RWPE2 (cell line): ENCODE measurements at regions not wholly inside any gene's neighbourhood (a gene's known extent, or its start where the extent isn't known, plus 50 kb on each side); places are given as distances from the start of the nearest gene placed in this dataset.

Experiments used
- ATAC-seq: fragments of 200-7000 bp; cut with Tn5 transposase; 3 replicates; pipeline ENCODE4 v1.9.1; 2021; ENCODE audit warnings: low read depth
- DNase-seq: peaks from one replicate; pipeline ENCODE4 v3.0.0-alpha.2; 2020; ENCODE audit warnings: low spot score
- H3K27ac ChIP-seq: fragments of 450-650 bp; 2 replicates; pipeline ENCODE4 v1.5.1; 2017; ENCODE audit warnings: mild to moderate bottlenecking; ENCODE audit not compliant: poor library complexity, severe bottlenecking
- H3K27me3 ChIP-seq: fragments of 250-450 bp; sonication (Bioruptor Pico); 2 replicates; pipeline ENCODE4 v1.5.1; 2021; ENCODE audit warnings: mild to moderate bottlenecking, moderate library complexity; ENCODE audit not compliant: insufficient read depth, poor library complexity, severe bottlenecking
- H3K36me3 ChIP-seq: fragments of 250-450 bp; sonication (Bioruptor Pico); 2 replicates; pipeline ENCODE4 v1.5.1; 2020; ENCODE audit warnings: low read depth, mild to moderate bottlenecking, moderate library complexity
- H3K4me1 ChIP-seq: fragments of 250-450 bp; sonication (Bioruptor Pico); 2 replicates; pipeline ENCODE4 v1.5.1; 2021; ENCODE audit warnings: mild to moderate bottlenecking, moderate library complexity; ENCODE audit not compliant: insufficient read depth, poor library complexity, severe bottlenecking
- H3K4me3 ChIP-seq: fragments of 250-450 bp; sonication (Bioruptor Pico); 2 replicates; pipeline ENCODE4 v1.5.1; 2021; ENCODE audit warnings: mild to moderate bottlenecking, moderate library complexity; ENCODE audit not compliant: severe bottlenecking
- H3K9me3 ChIP-seq: fragments of 250-450 bp; sonication (Bioruptor Pico); 2 replicates; pipeline ENCODE4 v1.5.1; 2021; ENCODE audit warnings: mild to moderate bottlenecking, moderate library complexity; ENCODE audit not compliant: severe bottlenecking
- TF ChIP-seq, protein P1 (sequence below): fragments of 450-650 bp; IDR thresholded peaks from one replicate; pipeline ENCODE4 v1.5.1; 2017; ENCODE audit warnings: mild to moderate bottlenecking, moderate library complexity; ENCODE audit not compliant: poor library complexity, severe bottlenecking

DNA sequence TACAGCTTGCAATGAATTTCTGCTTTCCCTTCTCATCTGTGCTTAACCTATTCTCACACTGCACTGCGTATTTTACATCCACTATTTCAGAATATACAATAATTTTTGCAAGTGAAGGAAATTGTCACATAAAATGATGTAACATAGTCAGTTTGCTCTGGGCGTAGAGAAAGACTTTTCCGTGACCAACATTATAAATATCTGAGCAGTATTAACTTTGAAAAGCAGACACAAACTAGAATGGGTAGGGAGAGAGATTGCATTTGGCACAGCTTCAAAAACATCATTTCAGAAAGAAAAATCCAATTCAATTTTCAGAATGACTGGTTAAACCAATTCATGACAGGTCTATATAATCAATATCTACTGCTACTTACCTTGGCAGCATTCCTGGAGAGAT lies 352.5 kb upstream of the MIR17HG start:
- Histone ChIP-seq H3K4me3 (no peak overlapping the region), H3K9me3 (no peaks in the 10 kb centered on the region), H3K27ac (no peak overlapping the region), H3K36me3 (no peaks in the 10 kb centered on the region), H3K27me3 (no peaks in the 10 kb centered on the region), H3K4me1 (no peaks in the 10 kb centered on the region)
- DNase-seq (no peak), ATAC-seq (no peak)
- TF ChIP-seq, protein P1, sequence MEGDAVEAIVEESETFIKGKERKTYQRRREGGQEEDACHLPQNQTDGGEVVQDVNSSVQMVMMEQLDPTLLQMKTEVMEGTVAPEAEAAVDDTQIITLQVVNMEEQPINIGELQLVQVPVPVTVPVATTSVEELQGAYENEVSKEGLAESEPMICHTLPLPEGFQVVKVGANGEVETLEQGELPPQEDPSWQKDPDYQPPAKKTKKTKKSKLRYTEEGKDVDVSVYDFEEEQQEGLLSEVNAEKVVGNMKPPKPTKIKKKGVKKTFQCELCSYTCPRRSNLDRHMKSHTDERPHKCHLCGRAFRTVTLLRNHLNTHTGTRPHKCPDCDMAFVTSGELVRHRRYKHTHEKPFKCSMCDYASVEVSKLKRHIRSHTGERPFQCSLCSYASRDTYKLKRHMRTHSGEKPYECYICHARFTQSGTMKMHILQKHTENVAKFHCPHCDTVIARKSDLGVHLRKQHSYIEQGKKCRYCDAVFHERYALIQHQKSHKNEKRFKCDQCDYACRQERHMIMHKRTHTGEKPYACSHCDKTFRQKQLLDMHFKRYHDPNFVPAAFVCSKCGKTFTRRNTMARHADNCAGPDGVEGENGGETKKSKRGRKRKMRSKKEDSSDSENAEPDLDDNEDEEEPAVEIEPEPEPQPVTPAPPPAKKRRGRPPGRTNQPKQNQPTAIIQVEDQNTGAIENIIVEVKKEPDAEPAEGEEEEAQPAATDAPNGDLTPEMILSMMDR: no peak

DNA sequence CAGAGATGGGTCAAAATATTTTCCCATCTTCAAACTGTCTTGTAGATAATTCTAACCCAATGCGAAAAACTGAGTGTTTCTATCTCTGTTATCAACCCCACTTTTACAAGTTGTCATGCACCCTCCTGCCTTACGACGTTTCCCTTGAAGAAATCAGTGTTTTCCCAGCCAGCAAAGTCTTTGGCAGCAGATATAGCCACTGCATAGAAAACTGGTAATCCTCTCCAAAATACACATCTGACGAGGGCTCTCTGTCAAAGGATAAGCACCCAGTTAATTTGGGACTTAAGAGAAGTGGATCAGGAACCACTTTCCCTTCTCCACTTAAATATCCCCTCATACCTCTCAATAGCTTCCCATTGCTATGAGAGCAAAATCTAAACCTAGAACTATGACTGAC lies 351.9 kb upstream of the MIR17HG start:
- H3K27ac ChIP-seq: no peak overlapping the region
- H3K27me3 ChIP-seq: no peaks in the 10 kb centered on the region
- no peaks in the 10 kb centered on the region for H3K4me1 ChIP-seq
- H3K9me3 ChIP-seq: peaks cover 3% of the 10 kb centered on the region
- no peak overlapping the region for H3K4me3 ChIP-seq
- H3K36me3 ChIP-seq: no peaks in the 10 kb centered on the region
- TF ChIP-seq, protein P1: no peak
- ATAC-seq (no peak), DNase-seq (no peak)

DNA sequence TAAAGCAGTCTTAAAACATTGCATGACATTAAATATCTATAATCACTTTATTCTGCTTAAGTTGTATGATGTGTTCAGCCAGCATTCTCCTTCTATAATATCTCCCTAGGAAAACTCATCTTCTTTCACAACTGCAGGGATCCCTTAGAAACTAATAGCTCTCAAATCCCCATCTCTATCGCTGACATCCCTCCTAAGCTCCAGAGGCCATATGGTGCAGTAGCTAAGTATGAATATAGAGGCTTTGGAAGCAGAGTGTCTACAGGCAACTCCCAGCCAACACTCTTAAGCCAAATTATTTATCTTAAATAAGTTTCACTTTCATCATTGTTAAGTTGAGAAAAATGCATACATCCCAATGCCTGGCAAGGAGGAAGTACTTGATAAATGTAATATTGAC lies 349.5 kb upstream of the MIR17HG start:
- Histone ChIP-seq H3K4me1 (no peaks in the 10 kb centered on the region), H3K9me3 (peaks cover 3% of the 10 kb centered on the region), H3K36me3 (no peaks in the 10 kb centered on the region), H3K27ac (no peak overlapping the region), H3K27me3 (no peaks in the 10 kb centered on the region), H3K4me3 (no peak overlapping the region)
- no peak for ATAC-seq
- DNase-seq: no peak
- TF ChIP-seq, protein P1: no peak

DNA sequence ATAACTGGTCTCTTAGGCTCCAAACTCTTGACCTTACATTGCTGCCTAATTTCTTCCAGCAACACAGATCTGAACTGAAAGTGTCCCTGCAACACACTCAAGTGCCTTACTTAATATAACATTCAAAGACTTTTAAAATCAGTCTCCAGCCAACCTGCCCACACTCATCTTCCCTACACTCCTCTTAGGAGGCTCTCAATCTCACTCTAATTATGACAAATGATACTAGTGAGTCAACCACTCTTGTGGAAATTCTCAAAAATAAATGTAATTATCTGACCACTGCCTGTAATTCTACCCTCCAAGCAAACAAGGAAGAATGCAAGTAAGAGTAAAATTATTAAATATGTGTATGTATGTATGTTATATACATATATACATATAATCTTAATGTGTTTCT lies 348.1 kb upstream of the MIR17HG start:
- peaks cover 3% of the 10 kb centered on the region for H3K9me3 ChIP-seq
- no peak for DNase-seq
- no peak overlapping the region for H3K27ac ChIP-seq
- no peak overlapping the region for H3K4me3 ChIP-seq
- no peak for ATAC-seq
- no peaks in the 10 kb centered on the region for H3K4me1 ChIP-seq
- no peaks in the 10 kb centered on the region for H3K27me3 ChIP-seq
- TF ChIP-seq, protein P1: no peak
- H3K36me3 ChIP-seq: no peaks in the 10 kb centered on the region

DNA sequence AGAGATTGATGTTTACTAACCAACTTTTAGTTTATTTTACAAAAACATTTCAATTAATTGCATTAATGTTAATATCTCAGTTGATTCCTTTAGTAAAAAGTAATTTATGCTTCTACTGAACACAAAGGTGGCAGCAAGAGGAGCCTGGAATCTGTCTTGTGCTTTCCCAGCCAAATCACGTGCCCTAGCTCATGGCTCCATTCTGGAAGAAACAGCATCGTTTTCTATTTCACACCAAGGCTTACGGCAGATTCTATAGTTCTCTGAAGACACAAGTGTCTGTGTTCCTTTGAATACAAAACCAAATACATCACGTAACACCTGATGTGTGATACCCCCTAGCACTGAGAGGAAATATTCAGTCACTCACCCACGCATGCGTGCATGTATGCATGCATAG lies 346.1 kb upstream of the MIR17HG start:
- Histone ChIP-seq H3K4me3 (no peak overlapping the region), H3K36me3 (no peaks in the 10 kb centered on the region), H3K27ac (no peak overlapping the region), H3K4me1 (no peaks in the 10 kb centered on the region), H3K27me3 (no peaks in the 10 kb centered on the region), H3K9me3 (peaks cover 5% of the 10 kb centered on the region)
- ATAC-seq (no peak), DNase-seq (no peak)
- TF ChIP-seq, protein P1: no peak
